Large intestine (tissue), 3 donors: ENCODE measurements at regions not wholly inside any gene's neighbourhood (a gene's known extent, or its start where the extent isn't known, plus 50 kb on each side); places are given as distances from the start of the nearest gene placed in this dataset.

Experiments
- DNase-seq, 2 donors: peaks; one replicate each; pipeline versions ENCODE4 v3.0.0 to v3.0.0-alpha.2; 2013
- H3K27ac ChIP-seq: one replicate; pipeline ENCODE4 v1.5.1; 2013; ENCODE audit warnings: low read length
- H3K27me3 ChIP-seq: 2 replicates; pipeline ENCODE4 v1.6.1; 2013; ENCODE audit warnings: low read length; ENCODE audit not compliant: control insufficient read depth, insufficient read depth
- H3K36me3 ChIP-seq: 2 replicates; pipeline ENCODE4 v1.6.1; 2013; ENCODE audit warnings: low read length; ENCODE audit not compliant: control insufficient read depth, insufficient read depth
- H3K4me1 ChIP-seq: one replicate; pipeline ENCODE4 v1.6.1; 2013; ENCODE audit warnings: low read length; ENCODE audit not compliant: control insufficient read depth, insufficient read depth
- H3K4me3 ChIP-seq: one replicate; pipeline ENCODE4 v1.5.1; 2013; ENCODE audit warnings: low read length
- H3K9me3 ChIP-seq: one replicate; pipeline ENCODE4 v1.6.1; 2013; ENCODE audit warnings: mild to moderate bottlenecking, low read depth, low read length, moderate library complexity; ENCODE audit not compliant: control insufficient read depth
- WGBS: methylation state at CpG from one replicate; pipeline ENCODE4 v1.1.5; 2013; ENCODE audit warnings: low lambda C conversion rate; ENCODE audit not compliant: insufficient coverage; 5-methylcytosine and 5-hydroxymethylcytosine counted together

DNA sequence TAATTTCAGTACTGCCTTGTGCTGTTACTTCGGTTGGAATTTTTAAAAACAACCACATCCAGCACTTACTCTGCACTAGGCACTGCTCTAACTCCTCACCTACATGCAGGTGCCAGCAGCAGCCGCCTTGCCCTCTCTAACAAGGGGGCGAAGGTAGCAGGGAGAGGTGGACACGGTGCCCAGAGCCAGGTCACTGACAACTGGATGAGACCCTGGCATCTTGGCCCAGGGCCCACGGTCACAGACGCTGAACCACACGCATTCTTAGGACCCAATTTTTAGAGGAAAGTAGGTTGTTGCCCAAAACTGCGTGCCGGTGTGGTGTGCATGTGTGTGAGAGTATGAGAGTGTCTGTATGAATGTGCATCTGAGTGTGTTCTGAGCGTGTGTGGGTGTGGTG is 63.4 kb upstream of the GATA2 start:
- Histone ChIP-seq H3K4me3 (no peak overlapping the region), H3K27ac (no peak overlapping the region), H3K36me3 (no peaks in the 10 kb centered on the region), H3K9me3 (no peaks in the 10 kb centered on the region), H3K27me3 (peaks cover 55% of the 10 kb centered on the region), H3K4me1 (peaks cover 2% of the 10 kb centered on the region)
- no CpG with 5 or more reads among the region's 10 CpGs for WGBS
- DNase-seq, result no peak

DNA sequence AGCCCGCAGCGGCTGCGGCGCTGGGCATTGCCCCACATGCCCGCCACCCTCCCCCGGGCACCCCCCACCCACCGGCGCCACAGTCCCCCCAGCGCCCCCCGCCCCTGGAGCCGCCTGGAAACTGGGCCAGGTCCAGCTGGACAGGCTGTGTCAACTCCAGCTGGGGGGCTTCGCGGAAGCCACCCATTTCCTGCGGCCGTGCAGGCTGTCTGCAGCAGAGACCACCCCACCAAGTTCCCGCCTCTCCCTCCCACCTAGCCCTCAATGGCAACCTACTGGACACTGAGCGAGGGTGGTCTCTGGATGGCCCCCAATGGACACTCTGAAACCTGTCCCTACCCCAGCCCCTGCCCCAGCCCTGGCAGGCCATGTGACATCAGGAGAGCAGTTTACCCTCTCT is 62.8 kb upstream of the GATA2 start:
- peaks cover 2% of the 10 kb centered on the region for H3K4me1 ChIP-seq
- no peak for DNase-seq
- H3K27me3 ChIP-seq, result peaks cover 52% of the 10 kb centered on the region
- no peaks in the 10 kb centered on the region for H3K9me3 ChIP-seq
- H3K27ac ChIP-seq, result no peak overlapping the region
- no CpG with 5 or more reads among the region's 17 CpGs for WGBS
- H3K4me3 ChIP-seq, result no peak overlapping the region
- H3K36me3 ChIP-seq, result no peaks in the 10 kb centered on the region

- no peak overlapping the region for H3K27ac ChIP-seq
- no peaks in the 10 kb centered on the region for H3K36me3 ChIP-seq
- H3K4me3 ChIP-seq, result no peak overlapping the region
- peaks cover 49% of the 10 kb centered on the region for H3K27me3 ChIP-seq
- DNase-seq, result no peak
- peaks cover 2% of the 10 kb centered on the region for H3K4me1 ChIP-seq
- WGBS, result no CpG with 5 or more reads among the region's 68 CpGs
- H3K9me3 ChIP-seq, result no peaks in the 10 kb centered on the region
Measured at GRCh38 chr3:128555098-128555825, 62.3 kb upstream of the GATA2 start.

GRCh38 chr3:128554465-128555097 is 61.6 kb upstream of the GATA2 start:
- no peaks in the 10 kb centered on the region for H3K9me3 ChIP-seq
- H3K4me1 ChIP-seq, result peaks cover 5% of the 10 kb centered on the region
- H3K27me3 ChIP-seq, result peaks cover 45% of the 10 kb centered on the region
- H3K4me3 ChIP-seq, result no peak overlapping the region
- no peaks in the 10 kb centered on the region for H3K36me3 ChIP-seq
- no peak overlapping the region for H3K27ac ChIP-seq
- DNase-seq, result no peak
- WGBS, result 72% methylated on average over 7 of the region's 28 CpGs

DNA sequence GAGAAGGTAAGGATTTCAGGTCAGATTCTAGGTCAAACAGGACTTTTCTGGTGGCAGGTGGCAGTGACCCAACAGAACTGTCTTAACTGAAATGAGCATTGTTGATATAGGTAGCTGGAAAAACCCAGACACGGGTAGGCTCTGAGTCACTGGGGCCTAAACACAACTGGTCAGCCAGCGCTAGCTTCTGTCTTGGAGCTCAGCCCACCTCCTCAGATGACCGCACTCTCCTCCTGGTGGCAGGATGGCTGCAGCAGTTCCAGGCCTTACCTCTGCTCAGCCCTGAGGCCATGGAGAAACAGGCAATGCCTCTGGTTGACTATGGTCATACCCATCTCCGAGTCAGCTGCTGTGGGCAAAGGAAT is 61.1 kb upstream of the GATA2 start:
- no peak overlapping the region for H3K27ac ChIP-seq
- H3K36me3 ChIP-seq, result no peaks in the 10 kb centered on the region
- WGBS, result no CpG with 5 or more reads among the region's 4 CpGs
- peaks cover 7% of the 10 kb centered on the region for H3K4me1 ChIP-seq
- no peaks in the 10 kb centered on the region for H3K9me3 ChIP-seq
- H3K27me3 ChIP-seq, result peaks cover 44% of the 10 kb centered on the region
- no peak overlapping the region for H3K4me3 ChIP-seq
- no peak for DNase-seq

DNA sequence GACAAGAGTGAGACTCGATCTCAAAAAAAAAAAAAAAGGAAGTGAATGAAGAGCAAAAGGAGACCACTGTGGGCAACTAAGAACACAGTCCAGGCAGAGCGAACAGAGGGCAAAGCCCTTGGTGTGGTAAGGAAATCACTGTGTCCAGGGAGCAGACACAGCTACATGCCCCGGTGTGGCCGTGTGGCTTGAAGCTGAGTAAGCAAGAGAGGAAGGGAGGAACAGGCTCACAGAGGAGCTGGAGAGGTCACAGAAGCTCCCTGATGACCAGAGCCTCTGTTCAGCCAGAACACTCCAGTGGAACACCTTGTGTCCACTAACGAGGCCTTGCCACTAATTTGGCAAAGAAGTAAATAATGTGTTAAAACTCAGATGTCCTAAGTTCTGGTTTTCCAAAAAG is 60.6 kb upstream of the GATA2 start:
- DNase-seq, result no peak
- Histone ChIP-seq H3K4me3 (no peak overlapping the region), H3K27ac (no peak overlapping the region), H3K9me3 (no peaks in the 10 kb centered on the region), H3K27me3 (peaks cover 44% of the 10 kb centered on the region), H3K36me3 (no peaks in the 10 kb centered on the region), H3K4me1 (peaks cover 7% of the 10 kb centered on the region)
- WGBS, result 100% methylated on average over 1 of the region's 5 CpGs

- no CpG with 5 or more reads among the region's 4 CpGs for WGBS
- no peak overlapping the region for H3K27ac ChIP-seq
- DNase-seq, result no peak
- peaks cover 7% of the 10 kb centered on the region for H3K4me1 ChIP-seq
- no peaks in the 10 kb centered on the region for H3K9me3 ChIP-seq
- H3K36me3 ChIP-seq, result no peaks in the 10 kb centered on the region
- no peak overlapping the region for H3K4me3 ChIP-seq
- peaks cover 33% of the 10 kb centered on the region for H3K27me3 ChIP-seq
Measured at GRCh38 chr3:128551867-128552266, 58.9 kb upstream of the GATA2 start.

DNA sequence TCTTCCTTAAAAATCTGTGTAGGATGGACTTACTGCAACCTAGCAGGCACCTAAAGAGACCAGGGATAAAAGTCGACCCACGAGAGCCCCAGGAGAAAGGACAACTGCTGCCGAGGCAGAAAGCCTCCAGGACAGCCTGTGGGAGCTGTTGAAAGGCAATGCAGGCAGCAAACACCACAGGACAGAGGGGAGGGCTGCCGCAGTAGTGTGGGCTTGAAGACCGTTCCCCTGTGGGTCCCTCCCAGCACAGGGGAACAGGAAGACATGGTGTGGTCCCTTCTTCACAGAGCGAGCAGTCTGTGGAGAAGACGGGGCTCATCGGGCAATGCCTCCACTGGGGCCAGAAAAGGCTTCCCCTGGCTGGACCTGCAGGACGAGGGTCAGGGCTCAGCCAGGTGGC is 58.5 kb upstream of the GATA2 start:
- Histone ChIP-seq H3K9me3 (no peaks in the 10 kb centered on the region), H3K27me3 (peaks cover 29% of the 10 kb centered on the region), H3K27ac (no peak overlapping the region), H3K4me3 (no peak overlapping the region), H3K36me3 (no peaks in the 10 kb centered on the region), H3K4me1 (peaks cover 7% of the 10 kb centered on the region)
- no CpG with 5 or more reads among the region's 9 CpGs for WGBS
- DNase-seq, result no peak

GRCh38 chr3:128550471-128551126 is 57.6 kb upstream of the GATA2 start:
- H3K9me3 ChIP-seq, result no peaks in the 10 kb centered on the region
- H3K27ac ChIP-seq, result no peak overlapping the region
- DNase-seq, result no peak
- no peak overlapping the region for H3K4me3 ChIP-seq
- H3K27me3 ChIP-seq, result peaks cover 22% of the 10 kb centered on the region
- WGBS, result 80% methylated on average over 1 of the region's 18 CpGs
- peaks cover 7% of the 10 kb centered on the region for H3K4me1 ChIP-seq
- no peaks in the 10 kb centered on the region for H3K36me3 ChIP-seq

- Histone ChIP-seq H3K27ac (no peak overlapping the region), H3K36me3 (no peaks in the 10 kb centered on the region), H3K4me1 (peaks cover 7% of the 10 kb centered on the region), H3K27me3 (peaks cover 20% of the 10 kb centered on the region), H3K9me3 (no peaks in the 10 kb centered on the region), H3K4me3 (no peak overlapping the region)
- DNase-seq, result no peak
- WGBS, result no CpG with 5 or more reads among the region's 2 CpGs
Measured at GRCh38 chr3:128550113-128550440, 57.1 kb upstream of the GATA2 start.
